Fibroblast of lung (primary cell): ENCODE measurements at regions not wholly inside any gene's neighbourhood (a gene's known extent, or its start where the extent isn't known, plus 50 kb on each side); places are given as distances from the start of the nearest gene placed in this dataset.

Source experiments
- DNase-seq, 2 donors: peaks; one replicate each; pipeline versions ENCODE4 v3.0.0 to v3.0.0-alpha.2; 2010; ENCODE audit warnings: low read depth in 2 of 2
- H2AFZ ChIP-seq: 2 replicates; pipeline ENCODE4 v1.5.1; 2012; ENCODE audit warnings: low read length, control low read depth, inconsistent platforms
- H3K27ac ChIP-seq: 2 replicates; pipeline ENCODE4 v1.5.1; 2011; ENCODE audit warnings: low read length, control low read depth; ENCODE audit not compliant: insufficient read depth
- H3K27me3 ChIP-seq: 2 replicates; pipeline ENCODE4 v1.5.1; 2011; ENCODE audit warnings: mild to moderate bottlenecking, low read length; ENCODE audit not compliant: control insufficient read depth, insufficient read depth
- H3K36me3 ChIP-seq: 2 replicates; pipeline ENCODE4 v1.5.1; 2011; ENCODE audit warnings: low read length; ENCODE audit not compliant: control insufficient read depth, insufficient read depth
- H3K4me1 ChIP-seq: 2 replicates; pipeline ENCODE4 v1.5.1; 2011; ENCODE audit warnings: low read length; ENCODE audit not compliant: control insufficient read depth, insufficient read depth; ENCODE audit errors: extremely low read depth
- H3K4me2 ChIP-seq: 2 replicates; pipeline ENCODE4 v1.5.1; 2011; ENCODE audit warnings: low read length, control low read depth; ENCODE audit not compliant: insufficient read depth; ENCODE audit errors: extremely low read depth
- H3K4me3 ChIP-seq, 4 experiments: fragments of 200-600 bp in 1 of 4; sonication (generic) in 1 of 4; replicated peaks in 1 of 4; 2 replicates each; pipeline ENCODE4 v1.5.1; 2011 to 2016; ENCODE audit warnings: low read length in 4 of 4, low read depth in 3 of 4, mild to moderate bottlenecking in 3 of 4, control low read depth in 2 of 4, inconsistent platforms in 1 of 4, mixed read lengths in 1 of 4; ENCODE audit not compliant: insufficient read depth in 1 of 4; ENCODE audit errors: control extremely low read depth in 1 of 4
- H3K79me2 ChIP-seq: 2 replicates; pipeline ENCODE4 v1.5.1; 2012; ENCODE audit warnings: mild to moderate bottlenecking, low read length, inconsistent platforms; ENCODE audit not compliant: control insufficient read depth, insufficient read depth
- H3K9ac ChIP-seq: 2 replicates; pipeline ENCODE4 v1.5.1; 2011; ENCODE audit warnings: mild to moderate bottlenecking, low read length, control low read depth; ENCODE audit not compliant: insufficient read depth
- H3K9me3 ChIP-seq: 2 replicates; pipeline ENCODE4 v1.5.1; 2012; ENCODE audit warnings: low read depth, low read length; ENCODE audit not compliant: control insufficient read depth, insufficient read depth
- H4K20me1 ChIP-seq: 2 replicates; pipeline ENCODE4 v1.5.1; 2011; ENCODE audit warnings: low read length; ENCODE audit not compliant: control insufficient read depth, insufficient read depth; ENCODE audit errors: extremely low read depth
- CTCF ChIP-seq, 2 donors: IDR thresholded peaks in 1 of 2; conservative IDR thresholded peaks in 1 of 2; 1 replicate in 1 of 2; 2 replicates in 1 of 2; pipeline ENCODE4 v1.5.1; 2011 to 2012; ENCODE audit warnings: low read length in 2 of 2, control low read depth in 1 of 2, inconsistent platforms in 1 of 2, low read depth in 1 of 2, mild to moderate bottlenecking in 1 of 2
- EZH2 ChIP-seq: IDR thresholded peaks from 2 replicates; pipeline ENCODE4 v1.5.1; 2012; ENCODE audit warnings: low read length, control low read depth, mild to moderate bottlenecking; ENCODE audit errors: missing control alignments

- H2AFZ ChIP-seq: no peak overlapping the region
- TF ChIP-seq EZH2 (no peak), CTCF (conservative IDR thresholded peaks at IDR 0.05 in 1 of 2, IDR thresholded peaks at IDR 0.05 in 1 of 2; ENCODE audit: low read depth in 1 of 2, low read length in 2 of 2) (no peak)
- no peak overlapping the region for H3K4me3 ChIP-seq
- H3K4me2 ChIP-seq: no peak overlapping the region
- DNase-seq: no peak
- no peak overlapping the region for H3K27ac ChIP-seq
- no peaks in the 10 kb centered on the region for H3K79me2 ChIP-seq
- no peak overlapping the region for H3K9ac ChIP-seq
- H3K27me3 ChIP-seq: no peaks in the 10 kb centered on the region
- no peaks in the 10 kb centered on the region for H3K36me3 ChIP-seq
- no peaks in the 10 kb centered on the region for H4K20me1 ChIP-seq
- no peaks in the 10 kb centered on the region for H3K4me1 ChIP-seq
- H3K9me3 ChIP-seq: no peaks in the 10 kb centered on the region
These were observed 281.6 kb upstream of the E2F7 start for GRCh38 chr12:77347017-77347416.

- no peaks in the 10 kb centered on the region for H3K36me3 ChIP-seq
- H3K9me3 ChIP-seq: no peaks in the 10 kb centered on the region
- H2AFZ ChIP-seq: no peak overlapping the region
- no peak overlapping the region for H3K4me2 ChIP-seq
- TF ChIP-seq CTCF (conservative IDR thresholded peaks at IDR 0.05 in 1 of 2, IDR thresholded peaks at IDR 0.05 in 1 of 2; ENCODE audit: low read depth in 1 of 2, low read length in 2 of 2) (no peak), EZH2 (no peak)
- no peaks in the 10 kb centered on the region for H3K4me1 ChIP-seq
- no peak overlapping the region for H3K4me3 ChIP-seq
- DNase-seq: no peak
- no peaks in the 10 kb centered on the region for H3K27me3 ChIP-seq
- H3K79me2 ChIP-seq: no peaks in the 10 kb centered on the region
- no peak overlapping the region for H3K27ac ChIP-seq
- H4K20me1 ChIP-seq: no peaks in the 10 kb centered on the region
- no peak overlapping the region for H3K9ac ChIP-seq
These were observed 280.0 kb upstream of the E2F7 start for GRCh38 chr12:77345336-77345735.

- H2AFZ ChIP-seq: no peak overlapping the region
- no peaks in the 10 kb centered on the region for H3K4me1 ChIP-seq
- H3K4me2 ChIP-seq: no peak overlapping the region
- no peaks in the 10 kb centered on the region for H3K36me3 ChIP-seq
- no peak for DNase-seq
- H3K4me3 ChIP-seq: no peak overlapping the region
- H3K79me2 ChIP-seq: no peaks in the 10 kb centered on the region
- H3K27me3 ChIP-seq: no peaks in the 10 kb centered on the region
- no peaks in the 10 kb centered on the region for H3K9me3 ChIP-seq
- H3K9ac ChIP-seq: no peak overlapping the region
- H4K20me1 ChIP-seq: no peaks in the 10 kb centered on the region
- no peak overlapping the region for H3K27ac ChIP-seq
- TF ChIP-seq CTCF (conservative IDR thresholded peaks at IDR 0.05 in 1 of 2, IDR thresholded peaks at IDR 0.05 in 1 of 2; ENCODE audit: low read depth in 1 of 2, low read length in 2 of 2): no peak
- no peak for TF ChIP-seq EZH2
These were observed 279.3 kb upstream of the E2F7 start for GRCh38 chr12:77344651-77345050.
